K562 (cell line): ENCODE measurements at regions not wholly inside any gene's neighbourhood (a gene's known extent, or its start where the extent isn't known, plus 50 kb on each side); places are given as distances from the start of the nearest gene placed in this dataset.

ENCODE experiments used
- ATAC-seq: fragments of 200-7000 bp; cut with Tn5 transposase; 3 replicates; pipeline ENCODE4 v1.9.1; 2020; ENCODE audit warnings: moderate library complexity
- BruUV-seq: library from RNA; stranded (reverse); fragments of 400-500 nt; replicated peaks from 2 replicates; lab custom pipeline; 2021; lab: Mats Ljungman, UMichigan
- CTCF ChIA-PET: fragments of 300-600 bp; formaldehyde crosslinking; extraction: SDS; loops from one replicate; lab custom pipeline; 2021; ENCODE audit warnings: low intra/inter-chr PET ratio; lab: Yijun Ruan, JAX
- POLR2A ChIA-PET: fragments of 300-600, 350-650 bp; sonication (Branson Sonifier 250); formaldehyde crosslinking; extraction: SDS; loops from one replicate; lab custom pipeline; 2021; ENCODE audit warnings: antibody characterized with exemption, inconsistent platforms; lab: Yijun Ruan, JAX
- DNase-seq, 4 experiments: peaks; one replicate each; pipeline versions ENCODE4 v3.0.0 to v3.0.0-alpha.2; 2011 to 2018; ENCODE audit warnings: low spot score in 3 of 4, mixed read lengths in 3 of 4; ENCODE audit errors: extremely low read depth in 1 of 4
- FAIRE-seq: peaks from 2 replicates; lab custom pipeline; 2011; peaks lifted over from hg19 to GRCh38; lab: Jason Lieb, UNC
- H2AFZ ChIP-seq: 2 replicates; pipeline ENCODE4 v1.6.0; 2011; ENCODE audit warnings: low read depth, low read length, control low read depth, inconsistent platforms
- H3K27ac ChIP-seq: fragments of 200-600 bp; 3 replicates; pipeline ENCODE4 v1.8.0; 2011; ENCODE audit warnings: low read depth, mild to moderate bottlenecking, control low read depth, inconsistent platforms, low read length, moderate library complexity, mixed read lengths; ENCODE audit errors: extremely low read depth
- H3K27me3 ChIP-seq, 2 experiments: fragments of 300-600 bp in 1 of 2; 2 replicates in 1 of 2; 3 replicates in 1 of 2; pipeline versions ENCODE4 v1.6.0 to v1.8.0; 2011; ENCODE audit warnings: inconsistent platforms in 2 of 2, low read length in 2 of 2, mild to moderate bottlenecking in 1 of 2, mixed read lengths in 1 of 2, moderate library complexity in 1 of 2; ENCODE audit not compliant: control insufficient read depth in 2 of 2, insufficient read depth in 2 of 2
- H3K36me3 ChIP-seq: fragments of 300-600 bp; 3 replicates; pipeline ENCODE4 v1.8.0; 2011; ENCODE audit warnings: mild to moderate bottlenecking, low read length, inconsistent platforms; ENCODE audit not compliant: control insufficient read depth, insufficient read depth
- H3K4me1 ChIP-seq, 2 experiments: fragments of 200-600 bp in 1 of 2; replicated peaks in 1 of 2; 2 replicates in 1 of 2; 3 replicates in 1 of 2; pipeline versions ENCODE4 v1.5.1 to v1.8.0; 2011; ENCODE audit warnings: inconsistent platforms in 2 of 2, low read length in 2 of 2, mild to moderate bottlenecking in 1 of 2, mixed read lengths in 1 of 2, moderate library complexity in 1 of 2; ENCODE audit not compliant: control insufficient read depth in 2 of 2, insufficient read depth in 2 of 2
- H3K4me2 ChIP-seq: 2 replicates; pipeline ENCODE4 v1.6.1; 2011; ENCODE audit warnings: low read length, control low read depth, inconsistent platforms, mixed read lengths; ENCODE audit not compliant: insufficient read depth
- H3K4me3 ChIP-seq: fragments of 200-600 bp; sonication (generic), shearing (Covaris generic); 2 replicates; pipeline ENCODE4 v1.5.1; 2016; ENCODE audit warnings: control low read depth, inconsistent platforms
- H3K79me2 ChIP-seq: fragments of 200-600 bp; 3 replicates; pipeline ENCODE4 v1.8.0; 2011; ENCODE audit warnings: low read length, inconsistent platforms; ENCODE audit not compliant: control insufficient read depth, insufficient read depth
- H3K9ac ChIP-seq, 2 experiments: 2 replicates each; pipeline versions ENCODE4 v1.6.0 to v1.6.1; 2011; ENCODE audit warnings: low read depth in 2 of 2, low read length in 2 of 2, control low read depth in 1 of 2, inconsistent platforms in 1 of 2, mild to moderate bottlenecking in 1 of 2, mixed read lengths in 1 of 2; ENCODE audit not compliant: insufficient read depth in 1 of 2
- H3K9me1 ChIP-seq: one replicate; pipeline ENCODE4 v1.6.0; 2011; ENCODE audit warnings: inconsistent platforms, mild to moderate bottlenecking, low read length, moderate library complexity; ENCODE audit not compliant: control insufficient read depth, insufficient read depth
- H3K9me3 ChIP-seq: replicated peaks from 2 replicates; pipeline ENCODE4 v1.5.1; 2011; ENCODE audit warnings: low read depth, low read length, inconsistent platforms; ENCODE audit not compliant: control insufficient read depth, insufficient read depth
- H4K20me1 ChIP-seq: replicated peaks from 2 replicates; pipeline ENCODE4 v1.6.1; 2011; ENCODE audit warnings: low read length, inconsistent platforms, mixed read lengths; ENCODE audit not compliant: control insufficient read depth, insufficient read depth
- CCNT2 ChIP-seq: IDR thresholded peaks from 2 replicates; pipeline ENCODE4 v1.6.1; 2011; ENCODE audit warnings: borderline replicate concordance, low read depth, mild to moderate bottlenecking, moderate library complexity, mixed read lengths, low read length; ENCODE audit not compliant: insufficient read length; ENCODE audit errors: extremely low read depth
- E2F1 ChIP-seq: sonication (generic); formaldehyde crosslinking; IDR thresholded peaks from 2 replicates; pipeline ENCODE4 v1.8.1; 2023; ENCODE audit warnings: mild to moderate bottlenecking, missing genetic modification reagents, moderate library complexity
- GABPA ChIP-seq: fragments of 200-800 bp; sonication (Bioruptor generic); conservative IDR thresholded peaks from 2 replicates; pipeline ENCODE4 v1.6.1; 2016; ENCODE audit warnings: low read depth, missing genetic modification characterization, missing compliant biosample characterization
- GATAD2A ChIP-seq: fragments of 450-650 bp; IDR thresholded peaks from 2 replicates; pipeline ENCODE4 v1.6.1; 2017
- HES1 ChIP-seq: fragments of 450-650 bp; IDR thresholded peaks from 2 replicates; pipeline ENCODE4 v1.6.1; 2016; ENCODE audit warnings: low read depth, mild to moderate bottlenecking, moderate library complexity
- KDM5B ChIP-seq: fragments of 200-600 bp; sonication (generic); IDR thresholded peaks from 2 replicates; pipeline ENCODE4 v1.6.1; 2012; ENCODE audit warnings: low read depth, mild to moderate bottlenecking, moderate library complexity, low read length, control low read depth, inconsistent platforms; ENCODE audit not compliant: insufficient replicate concordance
- KLF10 ChIP-seq: fragments of 250-450 bp; sonication (Bioruptor Pico); IDR thresholded peaks from 2 replicates; pipeline ENCODE4 v1.6.1; 2021; ENCODE audit warnings: matching md5 sums
- PRPF4 ChIP-seq: fragments of 200-400 bp; formaldehyde crosslinking; IDR thresholded peaks from one replicate; pipeline ENCODE4 v1.6.1; 2017; ENCODE audit warnings: low read length, low read depth, mild to moderate bottlenecking; ENCODE audit not compliant: insufficient read depth, poor library complexity, severe bottlenecking
- RAD21 ChIP-seq, 2 experiments: fragments of 250-450 bp in 1 of 2; fragments of 450-650 bp in 1 of 2; sonication (Bioruptor Pico) in 1 of 2; formaldehyde crosslinking in 1 of 2; IDR thresholded peaks in 1 of 2; conservative IDR thresholded peaks in 1 of 2; 2 replicates each; pipeline versions ENCODE4 v1.4.0 to v1.8.0; 2020 to 2022; ENCODE audit warnings: mild to moderate bottlenecking in 2 of 2, moderate library complexity in 1 of 2
- SMAD3 ChIP-seq: fragments of 450-650 bp; formaldehyde crosslinking; conservative IDR thresholded peaks from 2 replicates; pipeline ENCODE4 v1.4.0; 2020; ENCODE audit warnings: mild to moderate bottlenecking
- TCF7L2 ChIP-seq: fragments of 150-350 bp; IDR thresholded peaks from 2 replicates; pipeline ENCODE4 v1.6.1; 2016; ENCODE audit warnings: low read depth, mild to moderate bottlenecking, low read length, moderate library complexity
- XRCC3 ChIP-seq: fragments of 450-650 bp; IDR thresholded peaks from 2 replicates; pipeline ENCODE4 v1.6.1; 2017; ENCODE audit warnings: mild to moderate bottlenecking, moderate library complexity
- ZNF589 ChIP-seq: fragments of 200-800 bp; sonication (Bioruptor generic); IDR thresholded peaks from 2 replicates; pipeline ENCODE4 v1.6.1; 2016; ENCODE audit warnings: low read depth, missing genetic modification characterization, missing compliant biosample characterization
- WGBS: fragments of 100-300 bp; shearing (Covaris generic); methylation state at CpG from one replicate; pipeline ENCODE4 v1.1.6; 2016; ENCODE audit warnings: low coverage, mixed read lengths; ENCODE audit not compliant: insufficient coverage; ENCODE audit errors: missing lambda C conversion rate; 5-methylcytosine and 5-hydroxymethylcytosine counted together
- in situ Hi-C: fragments of 300-500 bp; cut with MboI; formaldehyde crosslinking; loops from 4 replicates; pipeline ENCODE4 v1.15.0; 2018; ENCODE audit warnings: inconsistent platforms, mixed read lengths
- intact Hi-C: fragments of 100-400 bp; cut with micrococcal nuclease; formaldehyde crosslinking; loops from 2 replicates; pipeline ENCODE4 v1.14.2; 2022

- 0% methylated on average over 1 of the region's 1 CpG for WGBS
- no peak for ATAC-seq
- ChIA-PET POLR2A (interaction anchor here (0.6 kb wide), 1 partner anchor 1535 kb away, joined by 3 read pairs; no protein-coding TSS in a partner anchor), CTCF (no interaction called here)
- intact Hi-C loops (no loop called here), in situ Hi-C loops (no loop called here)
- Histone ChIP-seq H3K36me3 (no peaks in the 10 kb centered on the region), H3K4me1 (no peaks in the 10 kb centered on the region), H3K9ac (no peak overlapping the region), H3K9me3 (no peaks in the 10 kb centered on the region; the same call in 1 of the 2 replicates), H3K4me3 (no peak overlapping the region), H3K27me3 (no peaks in the 10 kb centered on the region), H3K79me2 (no peaks in the 10 kb centered on the region), H4K20me1 (no peaks in the 10 kb centered on the region), H3K4me2 (no peak overlapping the region), H3K9me1 (no peaks in the 10 kb centered on the region), H2AFZ (no peak overlapping the region), H3K27ac (no peak overlapping the region)
- no TSS peak for BruUV-seq
- peak in 1 of 4 experiments; percentile 1 for DNase-seq
- TF ChIP-seq KDM5B (no peak), RAD21 (CRISPR knock-in tag; conservative IDR thresholded peaks at IDR 0.05 in 1 of 2, IDR thresholded peaks at IDR 0.05 in 1 of 2) (peak in 1 of 2 experiments; percentile 38; a peak in 2 of 4 replicates)
- FAIRE-seq = no peak
These were observed 597.9 kb downstream of the EPM2A start for GRCh38 chr6:145137425-145137824.

- no peaks in the 10 kb centered on the region for H3K27me3 ChIP-seq
- no peaks in the 10 kb centered on the region for H3K9me1 ChIP-seq
- 0 out of 2 replicates have a peak, but pooled peaks cover 2% of the 10 kb centered on the region for H3K9me3 ChIP-seq
- no peak for DNase-seq
- CTCF ChIA-PET = no interaction called here
- in situ Hi-C loops = no loop called here
- TF ChIP-seq TCF7L2 (no peak), KLF10 (CRISPR knock-in tag) (no peak), GATAD2A (no peak), PRPF4 (no peak), HES1 (no peak), GABPA (tag) (no peak), XRCC3 (no peak), SMAD3 (CRISPR knock-in tag) (no peak), ZNF589 (CRISPR knock-in tag) (no peak), CCNT2 (no peak), E2F1 (no peak)
- TF ChIP-seq, all 486 proteins: peak for 0
- Histone ChIP-seq H3K9ac (no peak overlapping the region), H4K20me1 (no peaks in the 10 kb centered on the region), H3K36me3 (no peaks in the 10 kb centered on the region), H3K79me2 (no peaks in the 10 kb centered on the region), H2AFZ (no peak overlapping the region), H3K27ac (no peak overlapping the region), H3K4me3 (no peak overlapping the region), H3K4me1 (no peaks in the 10 kb centered on the region), H3K4me2 (no peak overlapping the region)
- no TSS peak for BruUV-seq
- POLR2A ChIA-PET = no interaction called here
- ATAC-seq (no peak), FAIRE-seq (no peak)
- intact Hi-C loops = no loop called here
These were observed 596.7 kb downstream of the EPM2A start for GRCh38 chr6:145138469-145139139.
